Tibial artery (tissue), 4 donors: ENCODE measurements at regions not wholly inside any gene's neighbourhood (a gene's known extent, or its start where the extent isn't known, plus 50 kb on each side); places are given as distances from the start of the nearest gene placed in this dataset.
"Not testable (repeated sequence)": the region's sequence is repeated elsewhere in the genome, so short reads cannot be mapped to it uniquely, and the experiment has no call there.

Experiments
- DNase-seq, 2 donors: peaks; one replicate each; pipeline ENCODE4 v3.0.0-alpha.2; 2019
- H3K27ac ChIP-seq, 2 donors: fragments of 200-600 bp; sonication (generic) in 1 of 2; 1 replicate in 1 of 2; 2 replicates in 1 of 2; pipeline ENCODE4 v1.5.1; 2018 to 2019; ENCODE audit warnings: mild to moderate bottlenecking in 1 of 2
- H3K27me3 ChIP-seq, 2 donors: fragments of 200-600 bp; sonication (generic) in 1 of 2; one replicate each; pipeline versions ENCODE4 v1.5.1 to v1.6.0; 2016 to 2019
- H3K36me3 ChIP-seq, 3 donors: fragments of 200-600 bp; sonication (generic) in 2 of 3; one replicate each; pipeline ENCODE4 v1.5.1; 2016 to 2019; ENCODE audit warnings: mild to moderate bottlenecking in 2 of 3
- H3K4me1 ChIP-seq, 4 donors: fragments of 200-600 bp; sonication (generic) in 2 of 4; 1 replicate in 3 of 4; 2 replicates in 1 of 4; pipeline ENCODE4 v1.5.1; 2016 to 2019
- H3K4me3 ChIP-seq, 2 donors: fragments of 200-600 bp; sonication (generic) in 1 of 2; 1 replicate in 1 of 2; 2 replicates in 1 of 2; pipeline ENCODE4 v1.5.1; 2018 to 2019; ENCODE audit warnings: mild to moderate bottlenecking in 2 of 2
- H3K9me3 ChIP-seq, 3 donors: fragments of 200-600 bp; sonication (generic) in 1 of 3; one replicate each; pipeline ENCODE4 v1.5.1; 2016 to 2019
- intact Hi-C: fragments of 100-400 bp; cut with DNase I; formaldehyde crosslinking; loops from one replicate; pipeline ENCODE4 v1.15.0; 2023; ENCODE audit warnings: low total_unique reads
- TF ChIP-seq, protein P1 (sequence below), 2 experiments: fragments of 200-600 bp in 1 of 2; fragments of 450-650 bp in 1 of 2; IDR thresholded peaks; one replicate each; pipeline ENCODE4 v1.5.1; 2017 to 2019; ENCODE audit warnings: antibody characterized with exemption in 2 of 2, mild to moderate bottlenecking in 1 of 2, moderate library complexity in 1 of 2

DNA sequence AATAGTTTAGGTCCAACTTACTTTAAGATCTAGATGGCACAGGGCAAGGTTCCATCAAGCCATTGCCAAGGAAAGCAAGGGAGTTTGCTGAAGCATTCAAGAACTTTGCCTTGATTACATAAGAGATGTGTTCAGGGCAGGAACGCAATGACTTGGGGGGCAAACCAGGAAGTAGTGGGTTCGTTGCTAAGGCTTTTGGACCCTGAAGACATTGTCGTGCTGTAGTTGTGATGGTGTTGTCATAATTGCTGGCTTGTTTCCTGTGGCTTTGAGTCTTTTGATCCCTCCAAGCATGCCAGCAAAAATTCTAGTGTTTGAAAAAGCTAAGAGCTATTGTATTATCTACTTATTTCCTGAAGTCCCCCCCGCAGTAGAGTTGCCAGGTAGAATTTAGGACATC is 70.7 kb upstream of the HNF1B start:
- no peak overlapping the region for H3K4me3 ChIP-seq
- intact Hi-C loops, result no loop called here
- no peaks in the 10 kb centered on the region for H3K9me3 ChIP-seq
- H3K36me3 ChIP-seq, result no peaks in the 10 kb centered on the region
- peaks cover 0 to 11% of the 10 kb centered on the region in 2 donors for H3K27me3 ChIP-seq
- DNase-seq, result no peak
- peaks cover 0 to 5% (median 0%) of the 10 kb centered on the region in 4 donors for H3K4me1 ChIP-seq
- TF ChIP-seq, protein P1, sequence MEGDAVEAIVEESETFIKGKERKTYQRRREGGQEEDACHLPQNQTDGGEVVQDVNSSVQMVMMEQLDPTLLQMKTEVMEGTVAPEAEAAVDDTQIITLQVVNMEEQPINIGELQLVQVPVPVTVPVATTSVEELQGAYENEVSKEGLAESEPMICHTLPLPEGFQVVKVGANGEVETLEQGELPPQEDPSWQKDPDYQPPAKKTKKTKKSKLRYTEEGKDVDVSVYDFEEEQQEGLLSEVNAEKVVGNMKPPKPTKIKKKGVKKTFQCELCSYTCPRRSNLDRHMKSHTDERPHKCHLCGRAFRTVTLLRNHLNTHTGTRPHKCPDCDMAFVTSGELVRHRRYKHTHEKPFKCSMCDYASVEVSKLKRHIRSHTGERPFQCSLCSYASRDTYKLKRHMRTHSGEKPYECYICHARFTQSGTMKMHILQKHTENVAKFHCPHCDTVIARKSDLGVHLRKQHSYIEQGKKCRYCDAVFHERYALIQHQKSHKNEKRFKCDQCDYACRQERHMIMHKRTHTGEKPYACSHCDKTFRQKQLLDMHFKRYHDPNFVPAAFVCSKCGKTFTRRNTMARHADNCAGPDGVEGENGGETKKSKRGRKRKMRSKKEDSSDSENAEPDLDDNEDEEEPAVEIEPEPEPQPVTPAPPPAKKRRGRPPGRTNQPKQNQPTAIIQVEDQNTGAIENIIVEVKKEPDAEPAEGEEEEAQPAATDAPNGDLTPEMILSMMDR (IDR thresholded peaks at IDR 0.05), result no peak
- H3K27ac ChIP-seq, result no peak overlapping the region

DNA sequence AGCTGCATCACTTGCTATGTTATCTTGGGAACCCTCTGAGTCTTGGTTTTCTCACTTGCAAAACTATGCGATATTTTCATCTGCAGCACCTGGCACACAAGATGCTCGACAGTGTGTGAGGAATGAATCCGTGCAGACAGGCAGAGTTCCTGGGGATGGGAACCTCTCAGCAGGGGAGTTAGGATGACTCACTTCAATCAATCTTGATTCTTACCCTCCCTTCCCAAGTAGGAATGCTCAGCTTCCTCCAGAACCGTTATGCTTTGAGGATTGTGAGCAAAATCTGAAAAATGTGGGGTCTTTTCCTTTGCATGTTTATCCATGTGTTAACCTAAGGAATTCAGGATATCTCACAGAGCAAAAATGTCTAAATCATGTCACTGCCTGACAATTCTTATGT is 68.9 kb upstream of the HNF1B start:
- no peaks in the 10 kb centered on the region for H3K36me3 ChIP-seq
- H3K4me1 ChIP-seq, result peaks cover 0 to 5% (median 0%) of the 10 kb centered on the region in 4 donors
- intact Hi-C loops, result no loop called here
- H3K27me3 ChIP-seq, result peaks cover 0 to 11% of the 10 kb centered on the region in 2 donors
- DNase-seq, result no peak
- TF ChIP-seq, protein P1 (IDR thresholded peaks at IDR 0.05), result no peak
- H3K27ac ChIP-seq, result no peak overlapping the region
- no peak overlapping the region for H3K4me3 ChIP-seq
- H3K9me3 ChIP-seq, result no peaks in the 10 kb centered on the region

DNA sequence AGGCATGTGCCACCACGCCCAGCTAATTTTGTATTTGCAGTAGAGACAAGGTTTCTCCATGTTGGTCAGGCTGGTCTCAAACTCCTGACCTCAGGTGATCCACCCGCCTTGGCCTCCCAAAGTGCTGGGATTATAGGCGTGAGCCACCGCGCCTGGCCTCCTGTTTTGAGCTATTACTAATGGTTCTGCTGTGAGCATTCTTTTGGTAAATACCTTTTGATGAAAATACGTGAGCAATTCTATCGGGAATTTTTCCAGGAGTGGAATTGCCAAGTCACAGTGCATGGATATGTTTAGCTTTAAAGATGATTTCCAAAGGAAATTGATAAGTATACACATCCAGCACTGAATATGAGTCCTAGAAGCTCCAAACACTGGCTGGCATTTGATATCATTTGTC is 64.0 kb upstream of the HNF1B start:
- H3K27me3 ChIP-seq, H3K36me3 ChIP-seq, H3K4me3 ChIP-seq, H3K27ac ChIP-seq, H3K4me1 ChIP-seq, H3K9me3 ChIP-seq, DNase-seq, intact Hi-C loops: not testable (repeated sequence)

DNA sequence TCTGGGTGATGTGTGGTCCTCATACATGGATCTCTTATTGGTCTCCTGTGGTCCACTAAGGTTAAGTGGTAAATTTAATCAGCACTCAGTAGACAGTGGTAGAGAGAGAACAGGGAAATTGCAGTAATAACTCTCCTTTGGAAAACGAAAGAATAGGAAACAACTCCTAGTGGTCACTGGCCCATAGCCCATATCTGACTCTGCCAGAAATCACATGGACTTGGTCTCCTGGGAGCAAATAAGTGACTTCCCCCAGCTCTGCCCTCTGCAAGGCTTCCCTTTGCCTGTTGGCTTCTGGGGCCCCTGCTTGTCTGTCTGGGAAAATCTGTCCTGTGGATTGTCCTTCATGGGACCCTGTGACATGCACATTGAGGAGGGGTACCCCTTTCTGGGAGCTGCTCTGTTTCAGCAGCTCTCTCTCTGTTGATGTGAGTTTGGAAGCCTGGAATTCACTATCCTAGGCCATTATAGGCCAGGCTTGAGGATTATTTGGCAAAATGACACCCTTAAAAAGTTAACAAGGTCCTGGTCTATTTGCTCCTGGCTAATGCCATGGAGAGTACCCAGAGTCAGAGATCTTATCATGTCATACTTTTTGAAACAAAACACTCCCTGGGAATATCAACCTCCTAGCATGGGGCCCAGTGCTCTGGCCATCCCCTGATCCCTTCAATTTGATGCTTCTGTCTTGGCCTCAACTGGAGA is 58.0 kb upstream of the HNF1B start:
- H3K4me3 ChIP-seq, result no peak overlapping the region
- TF ChIP-seq, protein P1 (IDR thresholded peaks at IDR 0.05), result no peak
- no peaks in the 10 kb centered on the region for H3K36me3 ChIP-seq
- H3K27ac ChIP-seq, result no peak overlapping the region
- H3K9me3 ChIP-seq, result no peaks in the 10 kb centered on the region
- peaks cover 0 to 9% (median 4%) of the 10 kb centered on the region in 4 donors for H3K4me1 ChIP-seq
- H3K27me3 ChIP-seq, result no peaks in the 10 kb centered on the region
- intact Hi-C loops, result no loop called here
- peak; percentile 34 to 66 for DNase-seq

DNA sequence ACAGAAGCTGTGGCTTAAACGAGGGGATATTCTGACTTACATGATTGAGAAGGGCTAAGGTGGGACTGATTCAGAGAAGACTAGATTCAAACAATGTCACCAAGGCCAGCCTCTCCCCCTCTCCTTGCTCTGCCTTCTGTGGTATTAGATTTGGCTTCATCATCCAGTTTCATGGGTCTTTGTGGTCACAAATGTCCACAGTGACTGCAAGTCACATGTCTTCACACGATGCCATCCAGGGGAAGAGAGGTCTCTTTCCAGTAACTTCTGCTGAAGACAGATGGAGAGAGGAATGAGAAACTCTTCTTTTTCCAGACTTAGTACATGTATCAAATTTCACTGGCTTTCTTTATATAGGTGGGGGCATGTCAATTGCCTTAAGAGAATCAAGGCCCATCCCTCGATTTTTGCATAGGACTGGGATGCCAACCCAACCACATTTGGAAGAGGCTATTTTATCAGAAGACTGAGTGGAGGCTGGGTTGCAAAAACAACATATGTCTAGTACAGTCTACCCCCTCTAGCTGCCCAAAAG is 57.3 kb upstream of the HNF1B start:
- H3K4me3 ChIP-seq, result no peak overlapping the region
- TF ChIP-seq, protein P1 (IDR thresholded peaks at IDR 0.05), result no peak
- no peaks in the 10 kb centered on the region for H3K36me3 ChIP-seq
- H3K27ac ChIP-seq, result no peak overlapping the region
- no peak for DNase-seq
- no peaks in the 10 kb centered on the region for H3K9me3 ChIP-seq
- H3K27me3 ChIP-seq, result peaks cover 0 to 1% of the 10 kb centered on the region in 2 donors
- intact Hi-C loops, result no loop called here
- peaks cover 0 to 9% (median 4%) of the 10 kb centered on the region in 4 donors for H3K4me1 ChIP-seq

DNA sequence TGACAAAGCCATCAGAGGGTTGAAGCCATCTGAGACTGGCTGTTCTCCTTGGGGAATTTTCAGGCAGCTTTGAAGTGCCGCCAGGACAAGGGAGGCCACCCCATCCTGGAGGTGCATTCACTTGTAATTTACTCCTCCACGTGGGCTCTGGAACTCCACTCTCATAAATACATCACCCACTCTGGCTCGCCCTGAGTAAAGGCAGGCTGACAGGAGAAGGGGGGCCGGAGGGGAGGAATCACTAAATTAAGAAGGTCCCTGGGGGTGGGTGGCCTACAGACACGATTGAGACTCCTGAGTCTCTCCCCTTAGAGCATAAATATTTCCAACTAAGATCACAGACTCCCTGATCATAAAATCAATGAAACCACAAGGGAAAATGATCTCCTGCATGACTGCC is 56.3 kb upstream of the HNF1B start:
- no peaks in the 10 kb centered on the region for H3K9me3 ChIP-seq
- no peak overlapping the region for H3K4me3 ChIP-seq
- TF ChIP-seq, protein P1 (IDR thresholded peaks at IDR 0.05), result no peak
- H3K36me3 ChIP-seq, result no peaks in the 10 kb centered on the region
- peaks cover 0 to 10% of the 10 kb centered on the region in 2 donors for H3K27me3 ChIP-seq
- H3K4me1 ChIP-seq, result peaks cover 0 to 9% (median 4%) of the 10 kb centered on the region in 4 donors
- intact Hi-C loops, result no loop called here
- no peak overlapping the region for H3K27ac ChIP-seq
- no peak for DNase-seq
